NCI-H128 (cell line): ENCODE measurements at regions not wholly inside any gene's neighbourhood (a gene's known extent, or its start where the extent isn't known, plus 50 kb on each side); places are given as distances from the start of the nearest gene placed in this dataset.

Source experiments
- DNase-seq: peaks from one replicate; lab custom pipeline; 2025; ENCODE audit not compliant: unreplicated experiment; lab: John Stamatoyannopoulos, UW

GRCh38 chr3:102102394-102102793 lies 253.1 kb downstream of the NFKBIZ start:
- no peak for DNase-seq

GRCh38 chr3:102104033-102104432 lies 254.7 kb downstream of the NFKBIZ start:
- DNase-seq = no peak

- no peak for DNase-seq
Observed at GRCh38 chr3:102105193-102105592, 255.9 kb downstream of the NFKBIZ start.

- DNase-seq = no peak
Observed at GRCh38 chr3:102106416-102107097, 257.2 kb downstream of the NFKBIZ start.

GRCh38 chr3:102112704-102113230 lies 263.5 kb downstream of the NFKBIZ start:
- DNase-seq = no peak

GRCh38 chr3:102113421-102114041 lies 264.2 kb downstream of the NFKBIZ start:
- DNase-seq = no peak

- DNase-seq = no peak
Observed at GRCh38 chr3:102114264-102114979, 265.1 kb downstream of the NFKBIZ start.

GRCh38 chr3:102122527-102122926 lies 273.2 kb downstream of the NFKBIZ start:
- DNase-seq = no peak

DNA sequence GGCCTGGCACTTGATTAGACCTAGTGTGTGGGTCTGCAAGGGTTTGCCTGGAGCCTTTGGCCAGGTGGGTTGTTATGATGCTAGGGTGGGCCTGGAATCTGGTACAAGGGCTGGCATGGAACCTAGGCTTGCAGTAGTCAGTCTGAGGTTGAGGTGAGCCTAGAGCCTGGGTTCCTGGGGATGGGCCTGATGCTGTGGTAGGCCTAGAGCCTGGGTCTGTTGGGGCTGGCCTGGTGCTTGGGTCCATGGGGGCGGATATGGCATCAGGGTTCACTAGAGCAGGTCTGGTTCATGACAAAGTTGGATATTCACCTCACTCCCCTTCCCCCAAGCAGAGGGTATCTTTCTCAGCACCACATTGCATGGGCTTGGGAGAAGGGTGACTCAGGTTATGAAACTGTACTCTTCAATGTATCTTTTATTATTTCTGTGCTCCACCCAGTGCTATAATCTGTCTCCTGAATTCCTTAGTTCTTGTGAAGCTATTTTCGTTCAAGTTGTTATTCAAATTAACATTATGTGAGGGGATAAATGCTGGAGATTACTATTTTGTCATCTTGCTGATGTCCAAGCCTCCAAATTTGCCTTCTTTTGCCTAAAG lies 274.4 kb downstream of the NFKBIZ start:
- DNase-seq = no peak

DNA sequence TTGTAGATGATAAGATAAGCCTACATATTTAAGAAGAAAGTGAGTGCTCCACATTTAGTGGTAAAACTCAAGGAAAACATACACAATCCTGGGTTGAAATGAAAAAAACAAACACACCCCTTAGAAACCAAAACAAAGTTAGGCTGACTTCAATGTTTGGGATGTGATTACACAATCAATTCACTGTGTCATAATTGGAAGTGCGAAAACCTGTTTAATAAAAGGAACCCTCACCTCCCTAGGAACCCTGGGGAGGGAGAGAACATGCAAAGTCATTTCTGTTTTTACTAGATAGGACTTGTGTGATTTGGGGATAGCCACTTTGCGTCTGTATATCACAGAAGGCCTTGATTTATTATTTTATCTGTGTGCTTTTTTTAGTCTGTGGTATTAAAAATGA lies 275.0 kb downstream of the NFKBIZ start:
- no peak for DNase-seq

GRCh38 chr3:102124704-102125103 lies 275.4 kb downstream of the NFKBIZ start:
- no peak for DNase-seq

DNA sequence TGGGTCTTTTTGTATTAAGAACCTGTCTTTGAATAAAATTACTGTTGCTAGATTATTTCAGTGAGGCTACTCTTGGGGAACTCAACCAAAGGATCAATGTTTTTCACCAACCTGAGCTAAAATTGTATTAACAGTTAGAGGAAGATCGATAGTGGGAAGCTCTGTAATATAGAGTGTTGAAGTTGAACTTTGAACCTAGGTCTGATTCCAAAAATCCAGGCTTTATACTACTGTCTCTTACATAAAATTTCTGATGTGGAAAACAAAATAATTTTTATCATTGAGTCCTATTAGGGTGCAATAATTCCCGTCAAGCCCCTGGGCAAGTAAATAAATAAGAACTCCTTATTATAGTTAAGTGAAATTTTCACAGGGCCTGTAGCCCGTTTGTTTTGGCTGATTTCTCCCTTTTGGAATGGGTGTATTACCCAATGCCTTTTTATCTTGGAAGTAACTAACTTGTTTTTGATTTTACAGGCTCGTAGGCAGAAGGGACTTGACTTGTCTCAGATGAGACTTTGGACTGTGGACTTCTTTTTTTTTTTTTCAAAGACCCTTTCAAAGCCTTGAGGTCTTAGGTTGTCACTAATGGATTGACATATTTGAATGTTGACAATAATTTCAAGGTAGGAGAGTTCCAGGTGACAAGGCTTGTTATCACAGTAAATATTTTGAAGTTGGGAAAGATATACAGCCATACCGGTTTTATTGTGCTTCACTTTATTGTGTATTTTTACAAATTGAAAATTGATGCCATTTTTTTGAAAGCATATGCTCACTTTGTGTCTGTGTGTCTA lies 276.1 kb downstream of the NFKBIZ start:
- no peak for DNase-seq

DNA sequence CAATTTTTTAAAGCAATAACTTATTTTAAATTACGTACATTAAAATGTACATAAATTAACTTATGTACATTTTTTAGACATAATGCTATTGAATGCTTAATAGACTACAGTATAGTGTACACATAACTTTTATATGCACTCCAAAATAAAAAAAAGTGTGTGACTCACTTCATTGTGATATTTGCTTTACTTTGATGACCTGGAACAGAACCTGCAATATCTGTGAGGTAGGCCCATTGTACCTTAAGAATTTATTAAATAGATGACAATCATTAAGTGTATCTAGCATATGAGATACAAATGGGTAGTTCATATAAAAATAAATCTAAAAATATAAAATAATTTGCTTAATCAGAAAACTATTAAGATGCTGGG lies 276.7 kb downstream of the NFKBIZ start:
- no peak for DNase-seq

DNA sequence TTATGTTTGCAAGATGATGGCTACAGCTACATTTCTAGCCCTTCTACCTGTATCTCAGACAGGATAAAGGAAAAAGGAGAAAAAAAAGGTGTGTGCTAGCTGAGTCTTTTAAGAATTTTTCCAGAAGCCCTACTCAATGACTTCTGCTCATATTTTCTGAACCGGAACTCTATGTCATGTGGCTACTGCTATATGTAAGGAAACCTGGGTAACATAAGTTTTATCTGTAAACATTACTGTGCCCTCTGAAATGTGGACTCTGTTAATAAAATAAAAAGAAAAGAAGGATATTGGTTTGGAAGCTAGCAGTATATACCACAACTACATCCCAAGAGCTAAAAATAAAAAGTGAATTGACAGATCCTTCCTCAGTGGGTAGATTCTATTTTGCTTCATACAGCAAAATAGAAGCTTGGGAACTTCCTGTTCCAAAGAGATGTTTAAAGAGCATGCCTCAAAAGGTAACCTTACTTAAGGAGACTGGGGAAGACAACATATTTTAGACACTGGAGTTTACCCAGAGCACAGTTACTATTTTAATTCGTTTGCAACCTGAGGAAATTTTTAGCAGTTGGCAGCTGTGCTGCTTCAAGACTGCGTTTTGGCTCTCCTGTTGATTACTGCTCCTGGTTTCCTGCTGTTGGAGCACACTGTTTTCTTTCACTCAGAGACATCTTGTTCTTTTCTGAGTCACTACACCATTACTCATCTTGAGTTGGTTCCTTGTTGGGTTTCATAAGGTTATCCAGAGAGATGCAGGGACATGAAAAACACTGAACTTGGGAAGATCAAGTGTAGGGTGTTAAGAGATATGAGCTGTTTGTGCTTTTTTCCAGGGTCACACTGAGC lies 280.7 kb downstream of the NFKBIZ start:
- DNase-seq = no peak

GRCh38 chr3:102132370-102132769 lies 283.1 kb downstream of the NFKBIZ start:
- DNase-seq = no peak

DNA sequence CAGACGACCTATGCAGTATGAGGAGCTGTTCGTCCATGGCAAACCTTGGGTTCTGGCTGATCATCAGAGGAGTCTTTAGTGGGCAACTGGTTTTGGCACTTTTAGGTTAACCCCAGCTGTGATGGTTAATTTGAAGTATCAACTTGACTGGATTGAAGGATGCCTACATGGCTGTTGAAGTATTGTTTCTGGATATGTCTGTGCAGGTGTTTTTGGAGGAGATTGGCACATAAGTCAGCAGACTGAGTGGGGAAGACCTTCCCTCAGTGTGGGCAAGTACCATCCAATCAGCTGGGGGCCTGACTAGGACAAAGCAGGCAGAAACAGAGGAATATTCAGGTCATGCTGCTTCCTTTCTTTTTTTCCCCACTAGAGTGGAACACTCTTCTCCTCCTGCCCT lies 284.1 kb downstream of the NFKBIZ start:
- DNase-seq = no peak

- no peak for DNase-seq
Observed at GRCh38 chr3:102135316-102135715, 286.0 kb downstream of the NFKBIZ start.

GRCh38 chr3:102136183-102136582 lies 286.9 kb downstream of the NFKBIZ start:
- DNase-seq = no peak

DNA sequence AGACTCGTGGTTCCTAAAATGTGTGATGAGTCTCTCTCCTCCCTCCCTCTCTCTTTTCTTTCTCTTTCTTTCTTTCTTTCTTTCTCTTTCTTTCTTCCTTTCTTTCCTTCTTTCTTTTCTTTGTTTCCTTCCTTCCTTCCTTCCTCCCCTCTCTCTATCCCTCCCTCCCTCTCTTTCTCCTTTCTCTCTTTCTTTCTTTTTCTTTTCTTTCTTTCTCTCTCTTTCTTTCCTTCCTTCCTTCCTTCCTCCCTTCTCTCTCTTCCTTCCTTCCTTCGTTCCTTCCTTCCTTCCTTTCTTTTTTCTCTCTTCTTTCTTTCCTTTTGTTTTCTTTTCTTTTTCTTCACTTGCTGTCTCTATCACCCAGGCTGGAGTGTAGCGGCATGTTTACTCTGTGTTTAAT lies 290.8 kb downstream of the NFKBIZ start:
- no peak for DNase-seq
